HG02678 (cell line): ENCODE measurements at regions not wholly inside any gene's neighbourhood (a gene's known extent, or its start where the extent isn't known, plus 50 kb on each side); places are given as distances from the start of the nearest gene placed in this dataset.

Source experiments
- ATAC-seq: cut with Tn5 transposase; IDR thresholded peaks from one replicate; pipeline ENCODE4 v1.9.1; 2021; ENCODE audit warnings: mild to moderate bottlenecking, moderate library complexity; ENCODE audit not compliant: unreplicated experiment

- no peak for ATAC-seq
Observed at GRCh38 chr3:175911937-175912336, 1052.8 kb downstream of the NAALADL2 start.

- ATAC-seq = no peak
Observed at GRCh38 chr3:175902226-175902625, 1043.1 kb downstream of the NAALADL2 start.

GRCh38 chr3:175898194-175898593, 1039.1 kb downstream of the NAALADL2 start:
- no peak for ATAC-seq

- ATAC-seq = no peak
Observed at GRCh38 chr3:175896655-175897054, 1037.5 kb downstream of the NAALADL2 start.

- no peak for ATAC-seq
Observed at GRCh38 chr3:175895731-175896130, 1036.6 kb downstream of the NAALADL2 start.

- no peak for ATAC-seq
Observed at GRCh38 chr3:175893566-175893965, 1034.4 kb downstream of the NAALADL2 start.

- ATAC-seq = no peak
Observed at GRCh38 chr3:175890066-175890465, 1030.9 kb downstream of the NAALADL2 start.

GRCh38 chr3:175885231-175885766, 1026.2 kb downstream of the NAALADL2 start:
- ATAC-seq = no peak

- no peak for ATAC-seq
Observed at GRCh38 chr3:175879417-175879816, 1020.3 kb downstream of the NAALADL2 start.

- no peak for ATAC-seq
Observed at GRCh38 chr3:175869404-175869803, 1010.3 kb downstream of the NAALADL2 start.

GRCh38 chr3:175868626-175869025, 1009.5 kb downstream of the NAALADL2 start:
- ATAC-seq = no peak

- no peak for ATAC-seq
Observed at GRCh38 chr3:175865724-175866123, 1006.6 kb downstream of the NAALADL2 start.

GRCh38 chr3:175861916-175862315, 1002.8 kb downstream of the NAALADL2 start:
- no peak for ATAC-seq
